ENCODE measurements at regions not wholly inside any gene's neighbourhood (a gene's known extent, or its start where the extent isn't known, plus 50 kb on each side); places are given as distances from the start of the nearest gene placed in this dataset.
A peak's percentile ranks its signal among the peaks of the same experiment; 100 is the strongest.

- no peaks in the 10 kb centered on the region for H3K4me1 ChIP-seq (ENCODE audit: insufficient read depth, low read length)
Measured at GRCh38 chr4:111022758-111023157, 399.9 kb upstream of the PITX2 start.

GRCh38 chr4:111027526-111027925 lies 404.6 kb upstream of the PITX2 start:
- H3K4me1 ChIP-seq (ENCODE audit: insufficient read depth, low read length): no peaks in the 10 kb centered on the region
- Mint-ChIP-seq H3K27me3 (no peaks in the 10 kb centered on the region), H3K4me1 (no peaks in the 10 kb centered on the region), H3K36me3 (no peaks in the 10 kb centered on the region), H3K27ac (peak overlapping the region in 1 of 8 donors; percentile 32), H3K4me3 (no peak overlapping the region), H3K9me3 (peaks cover 0 to 27% (median 6%) of the 10 kb centered on the region in 5 donors)
- no peak overlapping the region for H3K27ac ChIP-seq (ENCODE audit: low read depth, low read length)
- no peaks in the 10 kb centered on the region for H3K36me3 ChIP-seq (ENCODE audit: insufficient read depth, low read length)
- DNase-seq: no peak
- no peak overlapping the region for H3K4me3 ChIP-seq (ENCODE audit: low read length)
- ChIA-PET CTCF (no interaction called here), POLR2A (no interaction called here)
- no peaks in the 10 kb centered on the region for H3K9me3 ChIP-seq (ENCODE audit: low read length)
- no peaks in the 10 kb centered on the region for H3K27me3 ChIP-seq (ENCODE audit: insufficient read depth, low read length, poor library complexity, severe bottlenecking)

More at GRCh38 chr4:111022758-111023157, 399.9 kb upstream of the PITX2 start:
- no peaks in the 10 kb centered on the region for H3K27me3 Mint-ChIP-seq
- no peak overlapping the region for H3K4me3 Mint-ChIP-seq
- H3K27ac ChIP-seq (ENCODE audit: low read depth, low read length): no peak overlapping the region
- CTCF ChIA-PET: no interaction called here
- POLR2A ChIA-PET: no interaction called here
- no peaks in the 10 kb centered on the region for H3K9me3 ChIP-seq (ENCODE audit: low read length)
- H3K36me3 ChIP-seq (ENCODE audit: insufficient read depth, low read length): no peaks in the 10 kb centered on the region
- H3K36me3 Mint-ChIP-seq: no peaks in the 10 kb centered on the region
- no peak overlapping the region for H3K4me3 ChIP-seq (ENCODE audit: low read length)
- H3K27ac Mint-ChIP-seq: no peak overlapping the region
- DNase-seq: no peak
- no peaks in the 10 kb centered on the region for H3K27me3 ChIP-seq (ENCODE audit: insufficient read depth, low read length, poor library complexity, severe bottlenecking)
- H3K4me1 Mint-ChIP-seq: no peaks in the 10 kb centered on the region
- H3K9me3 Mint-ChIP-seq: peaks cover 0 to 20% (median 11%) of the 10 kb centered on the region in 5 donors

- Mint-ChIP-seq H3K36me3 (no peaks in the 10 kb centered on the region), H3K27me3 (no peaks in the 10 kb centered on the region), H3K9me3 (peaks cover 0 to 21% (median 5%) of the 10 kb centered on the region in 5 donors), H3K27ac (no peak overlapping the region), H3K4me3 (no peak overlapping the region), H3K4me1 (no peaks in the 10 kb centered on the region)
- Histone ChIP-seq H3K36me3 (ENCODE audit: insufficient read depth, low read length) (no peaks in the 10 kb centered on the region), H3K27me3 (ENCODE audit: insufficient read depth, low read length, poor library complexity, severe bottlenecking) (no peaks in the 10 kb centered on the region), H3K4me3 (ENCODE audit: low read length) (no peak overlapping the region), H3K4me1 (ENCODE audit: insufficient read depth, low read length) (no peaks in the 10 kb centered on the region), H3K9me3 (ENCODE audit: low read length) (no peaks in the 10 kb centered on the region), H3K27ac (ENCODE audit: low read depth, low read length) (no peak overlapping the region)
- no peak for DNase-seq
- POLR2A ChIA-PET: no interaction called here
- CTCF ChIA-PET: no interaction called here
Measured at GRCh38 chr4:111028795-111029194, 405.9 kb upstream of the PITX2 start.

- H3K4me1 ChIP-seq (ENCODE audit: insufficient read depth, low read length): no peaks in the 10 kb centered on the region
- CTCF ChIA-PET: no interaction called here
- no peaks in the 10 kb centered on the region for H3K27me3 Mint-ChIP-seq
- POLR2A ChIA-PET: no interaction called here
- no peak overlapping the region for H3K4me3 ChIP-seq (ENCODE audit: low read length)
- H3K27ac ChIP-seq (ENCODE audit: low read depth, low read length): no peak overlapping the region
- no peak overlapping the region for H3K27ac Mint-ChIP-seq
- H3K4me1 Mint-ChIP-seq: no peaks in the 10 kb centered on the region
- DNase-seq: no peak
- no peaks in the 10 kb centered on the region for H3K9me3 ChIP-seq (ENCODE audit: low read length)
- H3K27me3 ChIP-seq (ENCODE audit: insufficient read depth, low read length, poor library complexity, severe bottlenecking): no peaks in the 10 kb centered on the region
- peaks cover 0 to 16% (median 3%) of the 10 kb centered on the region in 5 donors for H3K9me3 Mint-ChIP-seq
- no peaks in the 10 kb centered on the region for H3K36me3 ChIP-seq (ENCODE audit: insufficient read depth, low read length)
- no peak overlapping the region for H3K4me3 Mint-ChIP-seq
- H3K36me3 Mint-ChIP-seq: no peaks in the 10 kb centered on the region
Measured at GRCh38 chr4:111031001-111031579, 408.2 kb upstream of the PITX2 start.

GRCh38 chr4:111031596-111031995 lies 408.7 kb upstream of the PITX2 start:
- Histone ChIP-seq H3K9me3 (ENCODE audit: low read length) (no peaks in the 10 kb centered on the region), H3K27ac (ENCODE audit: low read depth, low read length) (no peak overlapping the region), H3K36me3 (ENCODE audit: insufficient read depth, low read length) (no peaks in the 10 kb centered on the region), H3K4me1 (ENCODE audit: insufficient read depth, low read length) (no peaks in the 10 kb centered on the region), H3K4me3 (ENCODE audit: low read length) (no peak overlapping the region), H3K27me3 (ENCODE audit: insufficient read depth, low read length, poor library complexity, severe bottlenecking) (no peaks in the 10 kb centered on the region)
- Mint-ChIP-seq H3K27ac (no peak overlapping the region), H3K9me3 (peaks cover 0 to 16% (median 3%) of the 10 kb centered on the region in 5 donors), H3K36me3 (no peaks in the 10 kb centered on the region), H3K4me3 (no peak overlapping the region), H3K27me3 (no peaks in the 10 kb centered on the region), H3K4me1 (no peaks in the 10 kb centered on the region)
- no peak for DNase-seq
- CTCF ChIA-PET: no interaction called here
- POLR2A ChIA-PET: no interaction called here

- H3K9me3 Mint-ChIP-seq: peaks cover 0 to 16% (median 7%) of the 10 kb centered on the region in 5 donors
- ChIA-PET POLR2A (no interaction called here), CTCF (no interaction called here)
- Histone ChIP-seq H3K27ac (ENCODE audit: low read depth, low read length) (no peak overlapping the region), H3K27me3 (ENCODE audit: insufficient read depth, low read length, poor library complexity, severe bottlenecking) (no peaks in the 10 kb centered on the region), H3K4me3 (ENCODE audit: low read length) (no peak overlapping the region), H3K9me3 (ENCODE audit: low read length) (no peaks in the 10 kb centered on the region), H3K36me3 (ENCODE audit: insufficient read depth, low read length) (no peaks in the 10 kb centered on the region), H3K4me1 (ENCODE audit: insufficient read depth, low read length) (no peaks in the 10 kb centered on the region)
- H3K27me3 Mint-ChIP-seq: no peaks in the 10 kb centered on the region
- H3K4me1 Mint-ChIP-seq: no peaks in the 10 kb centered on the region
- no peak for DNase-seq
- peak overlapping the region in 1 of 8 donors; percentile 67 for H3K27ac Mint-ChIP-seq
- H3K4me3 Mint-ChIP-seq: no peak overlapping the region
- no peaks in the 10 kb centered on the region for H3K36me3 Mint-ChIP-seq
Measured at GRCh38 chr4:111037591-111038360, 414.9 kb upstream of the PITX2 start.

- H3K36me3 ChIP-seq (ENCODE audit: insufficient read depth, low read length): no peaks in the 10 kb centered on the region
- H3K27ac ChIP-seq (ENCODE audit: low read depth, low read length): no peak overlapping the region
- peaks cover 0 to 20% (median 9%) of the 10 kb centered on the region in 5 donors for H3K9me3 Mint-ChIP-seq
- no peaks in the 10 kb centered on the region for H3K4me1 Mint-ChIP-seq
- no peak overlapping the region for H3K4me3 ChIP-seq (ENCODE audit: low read length)
- CTCF ChIA-PET: no interaction called here
- H3K4me3 Mint-ChIP-seq: no peak overlapping the region
- no peaks in the 10 kb centered on the region for H3K9me3 ChIP-seq (ENCODE audit: low read length)
- no peaks in the 10 kb centered on the region for H3K27me3 ChIP-seq (ENCODE audit: insufficient read depth, low read length, poor library complexity, severe bottlenecking)
- no peak for DNase-seq
- no peak overlapping the region for H3K27ac Mint-ChIP-seq
- no peaks in the 10 kb centered on the region for H3K27me3 Mint-ChIP-seq
- no peaks in the 10 kb centered on the region for H3K36me3 Mint-ChIP-seq
- POLR2A ChIA-PET: no interaction called here
- H3K4me1 ChIP-seq (ENCODE audit: insufficient read depth, low read length): no peaks in the 10 kb centered on the region
Measured at GRCh38 chr4:111040904-111041303, 418.0 kb upstream of the PITX2 start.

GRCh38 chr4:111043286-111043685 lies 420.4 kb upstream of the PITX2 start:
- Histone ChIP-seq H3K27ac (ENCODE audit: low read depth, low read length) (no peak overlapping the region), H3K4me1 (ENCODE audit: insufficient read depth, low read length) (no peaks in the 10 kb centered on the region), H3K27me3 (ENCODE audit: insufficient read depth, low read length, poor library complexity, severe bottlenecking) (no peaks in the 10 kb centered on the region), H3K9me3 (ENCODE audit: low read length) (no peaks in the 10 kb centered on the region), H3K36me3 (ENCODE audit: insufficient read depth, low read length) (no peaks in the 10 kb centered on the region), H3K4me3 (ENCODE audit: low read length) (no peak overlapping the region)
- Mint-ChIP-seq H3K9me3 (peaks cover 2 to 15% (median 6%) of the 10 kb centered on the region in 5 donors), H3K4me1 (no peaks in the 10 kb centered on the region), H3K27me3 (no peaks in the 10 kb centered on the region), H3K4me3 (no peak overlapping the region), H3K27ac (no peak overlapping the region), H3K36me3 (no peaks in the 10 kb centered on the region)
- POLR2A ChIA-PET: no interaction called here
- CTCF ChIA-PET: no interaction called here
- DNase-seq: no peak
